Keratinocyte (primary cell): ENCODE measurements at regions not wholly inside any gene's neighbourhood (a gene's known extent, or its start where the extent isn't known, plus 50 kb on each side); places are given as distances from the start of the nearest gene placed in this dataset.

Experiments
- CTCF ChIP-seq, 3 experiments: IDR thresholded peaks in 1 of 3; conservative IDR thresholded peaks in 1 of 3; optimal IDR thresholded peaks in 1 of 3; 2 replicates in 2 of 3; 3 replicates in 1 of 3; pipeline versions ENCODE3 to v1.5.1; 2011; ENCODE audit warnings: low read length in 3 of 3, mild to moderate bottlenecking in 3 of 3, moderate library complexity in 2 of 3, control low read depth in 1 of 3, inconsistent platforms in 1 of 3; ENCODE audit not compliant: insufficient read depth in 2 of 3; ENCODE audit errors: extremely low read depth in 1 of 3
- EZH2 ChIP-seq: IDR thresholded peaks from one replicate; pipeline ENCODE4 v1.6.1; 2012; ENCODE audit warnings: inconsistent platforms, mild to moderate bottlenecking, low read length, moderate library complexity

GRCh38 chr5:68398146-68398812, 182.7 kb downstream of the PIK3R1 start:
- TF ChIP-seq CTCF (optimal IDR thresholded peaks at IDR 0.05 in 1 of 3, IDR thresholded peaks at IDR 0.05 in 1 of 3, conservative IDR thresholded peaks at IDR 0.05 in 1 of 3; ENCODE audit: extremely low read depth in 1 of 3, insufficient read depth in 2 of 3, low read length in 3 of 3) (no peak), EZH2 (no peak)
